MM.1S (cell line): ENCODE measurements at regions not wholly inside any gene's neighbourhood (a gene's known extent, or its start where the extent isn't known, plus 50 kb on each side); places are given as distances from the start of the nearest gene placed in this dataset.

Source experiments
- EZH2 ChIP-seq: fragments of 300-600 bp; sonication (generic); optimal IDR thresholded peaks from 2 replicates; pipeline ENCODE3; 2017; ENCODE audit warnings: low read depth, mild to moderate bottlenecking, antibody characterized with exemption, low read length, mixed read lengths
- EZH2phosphoT487 ChIP-seq: fragments of 300-600 bp; sonication (generic); IDR thresholded peaks from 2 replicates; pipeline ENCODE4 v1.6.1; 2018; ENCODE audit warnings: antibody characterized with exemption, low read length
- TF ChIP-seq, protein P1 (sequence below): fragments of 300-600 bp; sonication (generic); IDR thresholded peaks from 2 replicates; pipeline ENCODE4 v1.5.1; 2016; ENCODE audit warnings: antibody characterized with exemption, low read length, mixed read lengths

DNA sequence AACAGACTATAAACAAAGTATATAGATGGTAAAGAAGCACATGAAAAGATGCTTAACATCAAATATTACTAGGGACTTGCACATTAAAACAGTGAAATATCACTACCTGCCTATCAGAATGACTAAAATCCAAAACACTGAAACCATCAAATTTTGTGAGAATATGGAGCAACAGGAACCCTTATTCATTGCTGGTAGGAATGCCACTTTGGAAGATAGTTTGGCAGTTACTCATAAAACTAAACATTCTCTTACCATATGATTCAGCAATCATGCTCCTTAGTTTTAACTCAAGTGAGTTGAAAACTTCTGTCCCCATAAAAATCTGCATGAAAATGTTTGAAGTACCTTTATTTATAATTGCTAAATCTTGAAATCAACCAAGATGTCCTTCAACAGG is 297.6 kb downstream of the DAD1 start:
- TF ChIP-seq EZH2 = no peak
- TF ChIP-seq, protein P1, sequence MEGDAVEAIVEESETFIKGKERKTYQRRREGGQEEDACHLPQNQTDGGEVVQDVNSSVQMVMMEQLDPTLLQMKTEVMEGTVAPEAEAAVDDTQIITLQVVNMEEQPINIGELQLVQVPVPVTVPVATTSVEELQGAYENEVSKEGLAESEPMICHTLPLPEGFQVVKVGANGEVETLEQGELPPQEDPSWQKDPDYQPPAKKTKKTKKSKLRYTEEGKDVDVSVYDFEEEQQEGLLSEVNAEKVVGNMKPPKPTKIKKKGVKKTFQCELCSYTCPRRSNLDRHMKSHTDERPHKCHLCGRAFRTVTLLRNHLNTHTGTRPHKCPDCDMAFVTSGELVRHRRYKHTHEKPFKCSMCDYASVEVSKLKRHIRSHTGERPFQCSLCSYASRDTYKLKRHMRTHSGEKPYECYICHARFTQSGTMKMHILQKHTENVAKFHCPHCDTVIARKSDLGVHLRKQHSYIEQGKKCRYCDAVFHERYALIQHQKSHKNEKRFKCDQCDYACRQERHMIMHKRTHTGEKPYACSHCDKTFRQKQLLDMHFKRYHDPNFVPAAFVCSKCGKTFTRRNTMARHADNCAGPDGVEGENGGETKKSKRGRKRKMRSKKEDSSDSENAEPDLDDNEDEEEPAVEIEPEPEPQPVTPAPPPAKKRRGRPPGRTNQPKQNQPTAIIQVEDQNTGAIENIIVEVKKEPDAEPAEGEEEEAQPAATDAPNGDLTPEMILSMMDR = no peak
- no peak for TF ChIP-seq EZH2phosphoT487
